ENCODE measurements at regions not wholly inside any gene's neighbourhood (a gene's known extent, or its start where the extent isn't known, plus 50 kb on each side); places are given as distances from the start of the nearest gene placed in this dataset.
"Not testable (repeated sequence)": the region's sequence is repeated elsewhere in the genome, so short reads cannot be mapped to it uniquely, and the experiment has no call there.

- no peaks in the 10 kb centered on the region for H3K79me2 ChIP-seq (ENCODE audit: insufficient read depth, low read length)
- no peak overlapping the region for H2AFZ ChIP-seq (ENCODE audit: insufficient read depth, low read depth, low read length, poor library complexity, severe bottlenecking)
- DNase-seq, result peak in 2 of 3 donors; percentile 14 to 33
- Mint-ChIP-seq H3K27me3 (ENCODE audit: low read depth in 3 of 3) (no peaks in the 10 kb centered on the region), H3K27ac (peak overlapping the region; percentile 59 to 95 (median 92)), H3K9me3 (peaks cover 13 to 22% (median 17%) of the 10 kb centered on the region in 7 donors), H3K4me3 (no peak overlapping the region), H3K36me3 (peaks cover 10% of the 10 kb centered on the region in 2 donors), H3K4me1 (peaks cover 47% of the 10 kb centered on the region)
- H3K27me3 ChIP-seq (ENCODE audit: control insufficient read depth in 2 of 2, insufficient read depth in 2 of 2, low read length in 2 of 2), result no peaks in the 10 kb centered on the region
- no peaks in the 10 kb centered on the region for H4K20me1 ChIP-seq (ENCODE audit: insufficient read depth, low read length)
- no peak overlapping the region for H3K9ac ChIP-seq (ENCODE audit: insufficient read depth, low read length, poor library complexity, severe bottlenecking)
- peaks cover 0 to 6% of the 10 kb centered on the region in 2 donors for H3K36me3 ChIP-seq (replicated peaks in 1 of 2; ENCODE audit: control insufficient read depth in 1 of 2, insufficient read depth in 2 of 2, low read length in 2 of 2)
- H3K4me3 ChIP-seq (replicated peaks in 1 of 3; ENCODE audit: low read depth in 2 of 3, low read length in 3 of 3), result no peak overlapping the region
- WGBS (ENCODE audit: insufficient coverage), result no CpG with 5 or more reads among the region's 2 CpGs
- peaks cover 38 to 44% of the 10 kb centered on the region in 2 donors for H3K4me1 ChIP-seq (ENCODE audit: control insufficient read depth in 1 of 2, insufficient read depth in 2 of 2, low read length in 2 of 2)
- peak overlapping the region; percentile 11 for H3K4me2 ChIP-seq (replicated peaks; ENCODE audit: extremely low read depth, low read length, poor library complexity, severe bottlenecking)
- peak overlapping the region in 1 of 2 donors; percentile 87 for H3K27ac ChIP-seq (ENCODE audit: low read depth in 1 of 2, low read length in 2 of 2)
- intact Hi-C loops (cut with micrococcal nuclease), result no loop called here
- peaks cover 17 to 21% of the 10 kb centered on the region in 2 donors for H3K9me3 ChIP-seq (replicated peaks in 1 of 2; ENCODE audit: control insufficient read depth in 1 of 2, insufficient read depth in 1 of 2, low read length in 2 of 2)
- TF ChIP-seq, protein P1, sequence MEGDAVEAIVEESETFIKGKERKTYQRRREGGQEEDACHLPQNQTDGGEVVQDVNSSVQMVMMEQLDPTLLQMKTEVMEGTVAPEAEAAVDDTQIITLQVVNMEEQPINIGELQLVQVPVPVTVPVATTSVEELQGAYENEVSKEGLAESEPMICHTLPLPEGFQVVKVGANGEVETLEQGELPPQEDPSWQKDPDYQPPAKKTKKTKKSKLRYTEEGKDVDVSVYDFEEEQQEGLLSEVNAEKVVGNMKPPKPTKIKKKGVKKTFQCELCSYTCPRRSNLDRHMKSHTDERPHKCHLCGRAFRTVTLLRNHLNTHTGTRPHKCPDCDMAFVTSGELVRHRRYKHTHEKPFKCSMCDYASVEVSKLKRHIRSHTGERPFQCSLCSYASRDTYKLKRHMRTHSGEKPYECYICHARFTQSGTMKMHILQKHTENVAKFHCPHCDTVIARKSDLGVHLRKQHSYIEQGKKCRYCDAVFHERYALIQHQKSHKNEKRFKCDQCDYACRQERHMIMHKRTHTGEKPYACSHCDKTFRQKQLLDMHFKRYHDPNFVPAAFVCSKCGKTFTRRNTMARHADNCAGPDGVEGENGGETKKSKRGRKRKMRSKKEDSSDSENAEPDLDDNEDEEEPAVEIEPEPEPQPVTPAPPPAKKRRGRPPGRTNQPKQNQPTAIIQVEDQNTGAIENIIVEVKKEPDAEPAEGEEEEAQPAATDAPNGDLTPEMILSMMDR (IDR thresholded peaks at IDR 0.05), result no peak
Measured at GRCh38 chr5:120141076-120141475, 323.0 kb upstream of the PRR16 start.

- Histone ChIP-seq H3K4me3 (replicated peaks in 1 of 3; ENCODE audit: low read depth in 2 of 3, low read length in 3 of 3) (no peak overlapping the region), H3K4me2 (replicated peaks; ENCODE audit: extremely low read depth, low read length, poor library complexity, severe bottlenecking) (no peak overlapping the region), H3K4me1 (ENCODE audit: control insufficient read depth in 1 of 2, insufficient read depth in 2 of 2, low read length in 2 of 2) (peaks cover 0 to under 1% of the 10 kb centered on the region in 2 donors), H4K20me1 (ENCODE audit: insufficient read depth, low read length) (no peaks in the 10 kb centered on the region), H3K27me3 (ENCODE audit: control insufficient read depth in 2 of 2, insufficient read depth in 2 of 2, low read length in 2 of 2) (no peaks in the 10 kb centered on the region), H3K79me2 (ENCODE audit: insufficient read depth, low read length) (no peaks in the 10 kb centered on the region), H3K9ac (ENCODE audit: insufficient read depth, low read length, poor library complexity, severe bottlenecking) (no peak overlapping the region), H3K36me3 (replicated peaks in 1 of 2; ENCODE audit: control insufficient read depth in 1 of 2, insufficient read depth in 2 of 2, low read length in 2 of 2) (peaks cover 0 to 6% of the 10 kb centered on the region in 2 donors), H3K27ac (ENCODE audit: low read depth in 1 of 2, low read length in 2 of 2) (no peak overlapping the region), H2AFZ (ENCODE audit: insufficient read depth, low read depth, low read length, poor library complexity, severe bottlenecking) (no peak overlapping the region), H3K9me3 (replicated peaks in 1 of 2; ENCODE audit: control insufficient read depth in 1 of 2, insufficient read depth in 1 of 2, low read length in 2 of 2) (peaks cover 24 to 34% of the 10 kb centered on the region in 2 donors)
- intact Hi-C loops (cut with micrococcal nuclease), result no loop called here
- H3K36me3 Mint-ChIP-seq, result peaks cover 6 to 15% of the 10 kb centered on the region in 2 donors
- no CpG with 5 or more reads among the region's 1 CpG for WGBS (ENCODE audit: insufficient coverage)
- peaks cover 26 to 43% (median 35%) of the 10 kb centered on the region in 7 donors for H3K9me3 Mint-ChIP-seq
- H3K27ac Mint-ChIP-seq, result no peak overlapping the region
- H3K27me3 Mint-ChIP-seq (ENCODE audit: low read depth in 3 of 3), result peaks cover 0 to under 1% (median 0%) of the 10 kb centered on the region in 3 donors
- peaks cover 1% of the 10 kb centered on the region for H3K4me1 Mint-ChIP-seq
- DNase-seq, result no peak
- TF ChIP-seq, protein P1 (IDR thresholded peaks at IDR 0.05), result no peak
- no peak overlapping the region for H3K4me3 Mint-ChIP-seq
Measured at GRCh38 chr5:120146787-120147186, 317.3 kb upstream of the PRR16 start.

GRCh38 chr5:120147911-120148310 lies 316.2 kb upstream of the PRR16 start:
- H3K27me3 ChIP-seq (ENCODE audit: control insufficient read depth in 2 of 2, insufficient read depth in 2 of 2, low read length in 2 of 2); H3K4me3 ChIP-seq (replicated peaks in 1 of 3; ENCODE audit: low read depth in 2 of 3, low read length in 3 of 3); H3K9ac ChIP-seq (ENCODE audit: insufficient read depth, low read length, poor library complexity, severe bottlenecking); H4K20me1 ChIP-seq (ENCODE audit: insufficient read depth, low read length); DNase-seq; H3K79me2 ChIP-seq (ENCODE audit: insufficient read depth, low read length); H3K4me1 ChIP-seq (ENCODE audit: control insufficient read depth in 1 of 2, insufficient read depth in 2 of 2, low read length in 2 of 2); H3K4me3 Mint-ChIP-seq; H2AFZ ChIP-seq (ENCODE audit: insufficient read depth, low read depth, low read length, poor library complexity, severe bottlenecking); H3K27ac Mint-ChIP-seq; H3K36me3 ChIP-seq (replicated peaks in 1 of 2; ENCODE audit: control insufficient read depth in 1 of 2, insufficient read depth in 2 of 2, low read length in 2 of 2); H3K4me2 ChIP-seq (replicated peaks; ENCODE audit: extremely low read depth, low read length, poor library complexity, severe bottlenecking); H3K27ac ChIP-seq (ENCODE audit: low read depth in 1 of 2, low read length in 2 of 2); intact Hi-C loops (cut with micrococcal nuclease); H3K27me3 Mint-ChIP-seq (ENCODE audit: low read depth in 3 of 3): not testable (repeated sequence)
- WGBS (ENCODE audit: insufficient coverage), result 100% methylated on average over 7 of the region's 23 CpGs
- peaks cover 6 to 15% of the 10 kb centered on the region in 2 donors for H3K36me3 Mint-ChIP-seq
- peaks cover 11% of the 10 kb centered on the region for H3K4me1 Mint-ChIP-seq
- peaks cover 24 to 34% of the 10 kb centered on the region in 2 donors for H3K9me3 ChIP-seq (replicated peaks in 1 of 2; ENCODE audit: control insufficient read depth in 1 of 2, insufficient read depth in 1 of 2, low read length in 2 of 2)
- H3K9me3 Mint-ChIP-seq, result peaks cover 26 to 43% (median 37%) of the 10 kb centered on the region in 7 donors
